ENCODE measurements at regions not wholly inside any gene's neighbourhood (a gene's known extent, or its start where the extent isn't known, plus 50 kb on each side); places are given as distances from the start of the nearest gene placed in this dataset.
"Not testable (repeated sequence)": the region's sequence is repeated elsewhere in the genome, so short reads cannot be mapped to it uniquely, and the experiment has no call there.

DNA sequence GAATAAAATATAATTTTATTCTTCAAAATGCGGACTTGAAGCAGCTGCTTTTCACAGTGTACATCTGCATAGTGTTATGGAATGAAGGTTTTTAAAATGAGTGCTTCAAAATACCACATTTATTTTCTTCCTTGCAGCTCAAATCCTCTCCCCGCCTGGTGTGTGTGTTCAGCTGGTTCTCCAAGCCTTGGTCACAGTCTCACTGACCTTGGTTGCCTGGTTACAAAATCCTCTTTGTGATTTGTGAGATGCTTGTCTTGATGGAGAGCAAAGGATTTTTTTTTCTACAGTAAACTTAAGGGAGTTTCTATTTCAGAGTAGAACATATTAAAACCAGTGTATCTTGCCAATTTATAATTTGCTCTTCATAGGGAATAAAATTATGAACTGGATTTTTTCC, 139.2 kb downstream of the PCDH18 start:
- DNase-seq: no peak

- DNase-seq: no peak
These were observed 141.6 kb downstream of the PCDH18 start for GRCh38 chr4:137390707-137391106.

GRCh38 chr4:137389911-137390520, 142.3 kb downstream of the PCDH18 start:
- DNase-seq: no peak

DNA sequence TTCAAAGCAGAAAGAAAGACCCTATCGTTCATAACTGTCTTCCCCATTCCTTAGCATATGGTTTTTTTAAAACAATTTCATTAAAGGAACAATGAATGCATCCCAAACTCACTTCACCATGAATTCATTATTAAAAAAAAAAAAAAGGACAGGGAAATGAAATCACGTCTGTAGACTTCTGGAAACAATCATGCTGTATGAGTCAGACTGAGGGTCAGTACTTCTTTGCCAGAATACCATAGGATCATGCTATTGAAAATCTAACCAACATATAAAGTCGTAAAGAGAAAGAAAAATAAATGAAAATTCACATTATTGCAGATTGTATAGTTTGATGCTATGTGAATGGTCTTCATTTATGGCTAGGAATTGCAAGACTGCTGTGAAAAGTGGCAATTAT, 144.4 kb downstream of the PCDH18 start:
- DNase-seq: no peak

- DNase-seq: no peak
These were observed 147.8 kb downstream of the PCDH18 start for GRCh38 chr4:137384476-137384875.

DNA sequence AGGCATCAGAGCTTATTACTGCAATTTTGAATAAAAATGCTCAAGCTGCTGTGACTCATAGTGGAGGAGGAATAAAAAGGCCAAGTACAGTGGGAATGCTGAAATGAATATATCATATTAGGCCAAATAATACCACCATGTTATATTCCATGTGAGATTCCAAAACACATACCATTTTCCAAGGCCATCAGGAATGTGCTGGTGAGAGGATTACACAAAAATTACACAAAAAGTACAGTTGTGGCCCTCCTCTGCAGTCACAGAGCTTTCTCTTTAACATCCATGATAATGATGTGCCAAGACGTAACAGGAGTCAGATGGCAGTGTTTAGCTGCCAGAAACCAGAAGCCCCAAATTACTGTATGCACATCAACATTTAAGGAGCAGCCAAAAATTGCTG, 153.5 kb downstream of the PCDH18 start:
- DNase-seq: no peak

GRCh38 chr4:137378393-137378792, 153.9 kb downstream of the PCDH18 start:
- no peak for DNase-seq

DNA sequence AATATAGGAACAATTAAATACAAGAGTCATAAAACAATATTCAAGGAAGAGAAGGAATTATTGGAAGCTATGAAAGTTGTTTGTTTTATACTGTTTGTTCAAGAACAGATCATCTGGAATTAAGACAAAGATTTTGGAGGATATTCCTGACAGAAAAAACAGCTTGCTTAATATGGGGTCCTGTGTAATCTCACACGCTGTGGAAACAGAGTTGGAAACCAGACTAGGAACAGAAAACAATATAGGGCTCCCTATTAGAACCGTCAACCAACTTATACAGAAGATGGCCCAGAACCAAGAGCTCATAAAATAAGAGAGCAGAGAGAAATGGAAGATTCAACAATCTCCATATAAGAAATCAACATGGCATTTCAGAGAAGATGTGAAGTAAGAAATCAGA, 156.0 kb downstream of the PCDH18 start:
- no peak for DNase-seq

DNA sequence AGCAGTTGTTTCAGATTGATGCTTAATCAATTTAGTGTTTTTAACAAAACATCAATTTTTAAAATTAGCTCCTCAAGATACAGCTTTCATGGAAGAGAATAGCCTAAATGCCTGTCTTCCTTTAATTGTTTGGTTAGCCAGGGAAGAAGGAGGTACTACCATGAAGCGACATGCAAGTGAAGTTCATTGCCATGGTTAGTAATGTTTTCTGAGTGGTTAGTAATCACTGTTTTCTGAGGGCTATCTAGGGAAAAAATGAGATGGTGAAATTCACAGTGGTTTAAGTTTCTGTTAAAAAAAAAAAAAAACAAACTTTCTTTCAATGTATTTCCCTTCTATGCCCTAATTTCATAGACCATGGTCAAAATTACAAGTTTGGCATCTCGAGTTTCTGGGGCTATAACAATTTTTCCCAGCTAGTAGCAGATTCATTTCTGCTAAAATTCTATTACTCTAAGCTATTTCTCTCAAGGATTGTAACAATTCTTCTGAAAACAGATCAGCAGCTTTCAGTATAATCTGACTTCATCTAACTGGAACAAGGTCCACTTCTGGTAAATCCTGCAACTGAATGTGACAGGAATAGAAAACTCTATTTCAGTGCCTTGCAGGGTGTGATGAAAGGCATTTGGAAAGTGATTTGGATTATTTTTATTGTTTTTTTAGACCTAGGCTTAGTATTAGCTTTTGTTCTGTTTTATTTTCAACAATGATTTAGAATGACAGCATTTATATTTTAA, 157.0 kb downstream of the PCDH18 start:
- DNase-seq: no peak

DNA sequence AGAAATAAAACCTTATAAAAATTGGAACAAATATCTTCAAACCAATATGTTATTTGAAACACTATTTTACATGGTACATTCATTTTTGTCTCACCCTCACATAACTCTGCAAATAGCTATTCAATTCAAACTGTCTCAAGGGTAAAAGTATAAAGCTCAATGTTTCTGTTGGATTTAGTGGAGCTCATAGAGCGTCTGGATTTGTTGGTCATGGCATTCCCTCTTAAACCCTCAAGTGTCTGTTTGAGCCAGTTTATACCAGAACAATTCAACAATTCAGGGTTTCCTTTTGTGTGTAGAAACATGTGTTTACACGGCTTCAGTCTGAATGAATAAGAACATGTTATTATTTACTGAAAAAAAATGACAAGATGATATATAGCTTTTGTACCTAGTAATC, 161.6 kb downstream of the PCDH18 start:
- no peak for DNase-seq

DNA sequence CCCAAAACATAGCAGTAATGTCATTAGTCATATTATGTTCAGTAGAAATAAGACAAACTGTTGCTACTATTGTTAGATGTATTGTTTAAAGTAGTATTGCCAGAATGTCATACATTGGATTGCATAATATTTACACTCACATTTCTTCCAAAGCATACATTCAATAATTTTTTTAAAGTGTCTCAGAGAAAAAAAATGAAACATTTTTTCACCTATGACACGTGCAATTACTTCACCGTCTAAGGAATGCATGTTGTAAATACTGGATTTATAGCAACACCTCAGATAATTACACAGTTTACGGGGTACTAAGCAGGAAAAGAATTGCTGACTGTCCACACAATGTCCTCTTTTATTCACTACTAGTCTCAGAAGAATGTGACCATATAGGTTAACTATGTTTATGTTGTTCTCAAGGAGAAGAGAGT, 162.1 kb downstream of the PCDH18 start:
- DNase-seq: no peak

- DNase-seq: no peak
These were observed 164.7 kb downstream of the PCDH18 start for GRCh38 chr4:137367620-137368019.

- DNase-seq: no peak
These were observed 168.8 kb downstream of the PCDH18 start for GRCh38 chr4:137363496-137363895.

DNA sequence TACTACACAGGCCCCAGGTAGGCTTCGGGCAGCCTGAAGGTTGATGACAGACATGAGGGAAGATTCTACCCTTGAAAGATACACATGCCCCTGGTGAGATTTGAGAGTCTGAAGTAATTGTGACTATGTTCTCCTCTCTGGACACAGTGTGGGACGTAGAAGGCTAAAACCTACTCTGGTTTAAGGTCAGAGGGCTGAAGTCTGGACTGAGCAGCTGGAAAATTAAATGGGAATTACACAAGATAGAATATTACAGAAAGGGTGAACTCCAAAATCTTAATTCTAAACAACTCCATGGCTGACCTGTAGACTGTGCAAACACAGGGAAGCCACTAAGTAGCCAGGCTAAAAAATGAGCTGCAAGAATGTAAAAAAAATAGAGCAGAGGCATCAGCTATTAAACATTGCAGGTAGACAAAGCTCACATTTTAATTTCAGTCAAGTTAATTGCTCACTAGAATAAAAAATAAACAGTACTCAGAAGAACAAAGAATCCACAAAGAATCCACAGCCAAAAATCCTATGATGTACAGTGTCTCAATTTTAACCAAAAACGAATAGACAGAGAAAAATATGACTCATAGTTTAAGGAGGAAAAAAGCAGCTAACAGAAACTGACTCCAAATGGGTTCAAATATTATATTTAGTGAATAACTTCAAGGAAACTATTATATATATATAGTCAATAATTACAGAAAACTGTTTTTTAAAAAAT, 170.4 kb downstream of the PCDH18 start:
- no peak for DNase-seq

GRCh38 chr4:137360761-137361160, 171.5 kb downstream of the PCDH18 start:
- no peak for DNase-seq

- no peak for DNase-seq
These were observed 172.5 kb downstream of the PCDH18 start for GRCh38 chr4:137359691-137360315.

- not testable (repeated sequence) for DNase-seq
These were observed 177.7 kb downstream of the PCDH18 start for GRCh38 chr4:137354562-137354961.

GRCh38 chr4:137347371-137347770, 184.9 kb downstream of the PCDH18 start:
- no peak for DNase-seq

GRCh38 chr4:137345597-137345996, 186.7 kb downstream of the PCDH18 start:
- DNase-seq: no peak

DNA sequence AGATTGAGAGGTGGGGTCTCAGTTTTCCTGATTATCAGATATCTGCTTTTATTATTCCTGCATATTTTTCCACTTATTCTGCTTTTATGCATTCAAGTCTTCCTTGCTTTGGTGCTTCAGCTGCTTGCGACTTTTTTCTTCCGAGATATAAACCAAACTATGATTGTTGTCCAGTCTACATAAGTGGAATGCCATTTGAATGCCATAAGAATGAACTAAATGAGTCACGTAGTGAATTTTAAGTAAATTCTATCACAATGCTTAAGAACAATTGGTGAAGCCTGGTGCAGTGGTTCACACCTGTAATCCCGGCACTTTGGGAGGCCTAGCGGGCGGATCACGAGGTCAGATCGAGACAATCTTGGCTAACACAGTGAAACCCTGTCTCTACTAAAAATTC, 189.1 kb downstream of the PCDH18 start:
- DNase-seq: no peak

DNA sequence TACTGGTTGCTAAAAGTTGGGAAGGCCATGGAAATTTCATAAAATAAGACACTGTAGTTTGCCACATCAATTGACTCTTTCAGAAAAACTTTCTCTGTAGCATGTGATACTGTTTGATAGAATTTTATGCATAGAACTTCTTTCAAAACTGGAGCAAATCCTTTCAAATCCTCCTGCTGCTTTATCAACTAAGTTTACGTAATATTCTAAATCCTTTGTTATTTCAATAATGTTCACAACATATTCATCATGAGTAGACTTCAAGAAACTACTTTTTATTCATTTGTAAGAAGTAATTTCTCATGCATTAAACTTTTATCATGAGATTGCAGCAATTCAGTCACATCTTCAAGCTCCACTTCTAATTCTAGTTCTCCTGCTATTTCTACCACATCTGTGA, 199.3 kb downstream of the PCDH18 start:
- DNase-seq: no peak

DNA sequence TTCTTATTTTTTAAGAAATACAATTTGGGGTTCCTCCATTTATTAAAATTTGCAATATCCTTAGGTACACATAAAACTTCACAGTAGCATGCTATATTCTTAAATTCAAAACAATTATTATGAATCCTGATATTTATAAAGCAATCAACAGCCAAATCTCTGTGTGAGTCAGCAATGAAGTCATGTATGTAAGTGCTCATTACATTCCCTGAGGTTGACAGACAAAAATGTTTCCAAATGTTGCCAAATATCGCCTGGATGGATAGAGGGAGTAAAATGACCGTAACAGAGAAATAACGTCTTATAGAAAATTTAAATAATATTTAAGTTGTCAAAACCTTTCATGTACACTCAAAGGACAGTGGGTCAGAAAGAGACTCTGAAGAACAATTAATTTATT, 220.0 kb downstream of the PCDH18 start:
- DNase-seq: no peak

GRCh38 chr4:137310593-137311490, 221.5 kb downstream of the PCDH18 start:
- DNase-seq: no peak
